Hematopoietic multipotent progenitor cell treated with erythropoietin and hydrocortisone succinate and interleukin-3 and kit ligand, for 6 days (in vitro differentiated cells): ENCODE measurements at regions not wholly inside any gene's neighbourhood (a gene's known extent, or its start where the extent isn't known, plus 50 kb on each side); places are given as distances from the start of the nearest gene placed in this dataset.

ENCODE experiments used
- DNase-seq: peaks from one replicate; pipeline ENCODE4 v3.0.0-alpha.2; 2015

- peak; percentile 30 for DNase-seq
These were observed 141.0 kb downstream of the TMEM17 start for GRCh38 chr2:62364791-62365528.

DNA sequence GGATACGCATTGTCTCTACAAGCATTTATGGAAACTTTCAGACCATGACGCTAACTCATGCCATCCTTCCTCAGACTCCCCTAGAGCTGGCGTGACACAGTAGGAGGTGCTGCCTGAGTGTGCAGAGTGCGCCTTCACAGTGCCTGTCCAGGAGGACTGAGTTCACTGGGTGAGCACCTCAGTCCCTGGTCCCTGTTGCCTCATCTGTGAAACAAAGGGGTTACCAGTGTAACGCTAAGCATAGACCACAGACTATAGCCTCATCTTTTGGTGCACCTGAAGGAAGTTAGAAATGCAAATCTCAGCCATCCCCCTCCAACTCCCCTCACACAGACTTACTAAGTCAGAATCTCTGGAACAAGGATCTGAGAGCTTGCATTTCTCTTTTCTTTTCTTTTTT, 142.8 kb downstream of the TMEM17 start:
- DNase-seq, result no peak

- DNase-seq, result no peak
These were observed 143.4 kb downstream of the TMEM17 start for GRCh38 chr2:62362561-62362960.

DNA sequence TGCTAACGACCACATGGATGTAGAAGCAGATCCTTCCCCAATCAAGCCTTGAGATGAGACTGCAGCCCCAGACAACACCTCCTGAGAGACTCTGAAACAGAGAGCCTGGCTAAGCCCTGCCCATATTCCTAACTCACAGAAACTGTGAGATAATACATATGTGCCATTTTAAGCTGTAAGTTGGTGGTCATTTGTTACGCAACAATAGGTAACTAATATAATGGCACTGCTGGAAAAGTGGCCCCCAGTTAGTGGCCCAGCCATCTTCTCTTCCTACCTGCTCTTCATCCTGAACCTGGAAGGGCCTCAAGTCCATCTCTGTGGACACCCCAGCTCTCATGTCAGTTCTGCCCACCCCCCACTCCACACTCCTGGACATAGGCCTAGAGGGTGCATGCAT, 144.0 kb downstream of the TMEM17 start:
- DNase-seq, result no peak

DNA sequence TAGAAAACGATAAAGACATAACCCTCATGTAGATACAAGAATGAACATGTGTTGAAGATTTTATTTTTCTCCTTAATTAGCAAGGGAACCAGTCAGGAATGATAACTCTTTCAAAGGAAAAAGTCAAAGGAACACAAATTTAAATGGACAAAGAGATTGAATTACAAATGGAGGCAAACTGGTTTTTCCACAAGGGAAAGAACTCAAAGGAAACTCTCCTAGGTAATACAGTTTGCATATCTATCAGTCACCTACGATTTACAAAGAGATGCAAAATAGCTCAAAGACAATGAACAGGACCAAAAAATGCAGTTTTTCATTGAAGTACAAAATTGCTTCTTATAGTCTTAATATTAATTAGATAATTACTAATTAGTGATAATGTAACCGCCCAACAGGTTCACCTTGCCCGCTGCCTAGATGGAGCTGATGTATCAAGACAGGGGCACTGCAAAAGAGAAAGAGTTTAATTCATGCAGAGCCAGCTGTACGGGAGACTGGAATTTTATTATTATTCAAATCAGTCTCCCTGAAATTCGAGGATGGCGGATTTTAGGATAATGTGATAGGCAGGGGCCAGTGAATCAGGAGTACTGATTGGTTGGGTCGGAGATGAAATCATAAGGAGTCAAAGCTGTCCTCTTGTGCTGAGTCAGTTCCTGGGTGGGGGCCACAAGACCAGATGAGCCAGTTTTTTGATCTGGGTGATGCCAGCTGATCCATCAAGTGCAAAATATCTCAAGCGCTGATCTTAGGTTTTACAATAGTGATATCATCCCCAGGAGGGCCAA, 151.0 kb downstream of the TMEM17 start:
- no peak for DNase-seq

GRCh38 chr2:62352031-62352430, 154.0 kb downstream of the TMEM17 start:
- DNase-seq, result no peak

- no peak for DNase-seq
These were observed 153.9 kb downstream of the B3GNT2 start for GRCh38 chr2:62349788-62350187.

- no peak for DNase-seq
These were observed 152.8 kb downstream of the B3GNT2 start for GRCh38 chr2:62348700-62349099.

- DNase-seq, result no peak
These were observed 151.8 kb downstream of the B3GNT2 start for GRCh38 chr2:62347563-62348270.

DNA sequence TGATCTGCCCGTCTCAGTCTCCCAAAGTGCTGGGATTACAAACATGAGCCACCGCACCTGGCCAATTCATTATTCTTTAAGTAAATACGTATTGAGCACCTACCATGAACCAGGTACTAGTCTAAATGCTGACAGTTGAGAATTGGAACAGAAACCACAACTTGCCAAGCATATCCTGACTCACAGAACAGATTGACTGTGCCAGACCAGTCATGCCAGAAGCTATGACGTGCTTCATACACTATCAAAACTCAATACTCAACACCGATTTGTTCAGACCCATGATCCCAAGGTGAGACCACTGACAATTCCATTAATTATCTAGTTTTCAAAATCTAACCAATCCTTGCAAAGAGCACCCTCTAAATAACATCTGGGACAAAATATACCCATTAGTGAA, 148.6 kb downstream of the B3GNT2 start:
- no peak for DNase-seq

- peak; percentile 50 for DNase-seq
These were observed 147.9 kb downstream of the B3GNT2 start for GRCh38 chr2:62343636-62344337.

GRCh38 chr2:62343206-62343605, 147.3 kb downstream of the B3GNT2 start:
- peak; percentile 78 for DNase-seq

DNA sequence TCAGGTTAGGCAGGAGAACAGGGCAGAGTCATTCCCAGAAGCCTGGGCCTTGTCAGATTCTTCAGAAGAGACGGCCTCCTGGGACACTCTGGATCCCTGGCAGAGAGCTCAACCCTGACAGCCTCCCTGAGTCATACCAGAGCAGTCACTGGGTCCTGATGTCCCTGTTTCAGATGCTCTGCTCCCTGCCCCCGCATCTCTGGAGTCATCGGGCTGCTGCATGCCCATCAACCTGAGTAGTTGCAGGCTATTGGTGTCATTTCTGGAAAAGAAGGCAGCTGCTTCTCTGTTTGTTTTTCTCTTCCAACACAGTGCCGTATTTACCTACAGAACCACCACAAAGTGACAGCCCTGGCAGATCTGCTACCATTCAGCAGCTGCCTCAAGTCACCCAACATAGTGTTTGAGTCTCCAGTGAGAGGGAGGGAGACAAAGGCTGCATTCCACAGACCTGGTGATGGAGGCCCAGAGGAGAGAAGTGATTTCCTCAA, 145.1 kb downstream of the B3GNT2 start:
- DNase-seq, result no peak

DNA sequence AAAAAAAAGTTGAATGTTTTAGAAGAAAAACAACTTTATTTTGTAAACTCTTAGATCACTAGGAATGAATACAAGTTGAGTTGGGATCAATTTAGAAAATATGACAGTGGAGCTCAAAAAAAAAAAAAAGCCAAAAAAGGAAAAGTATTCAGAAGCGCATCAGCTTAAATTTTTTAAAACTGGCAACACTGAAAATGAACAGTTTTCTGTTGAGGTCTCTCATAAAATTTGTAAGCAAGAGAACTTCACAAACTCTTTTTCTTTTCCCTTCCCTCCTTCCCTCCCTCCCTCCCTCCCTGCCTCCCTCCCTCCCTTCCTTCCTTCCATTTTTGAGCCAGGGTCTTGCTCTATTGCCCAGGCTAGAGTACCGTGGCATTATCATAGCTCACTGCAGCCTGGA, 143.9 kb downstream of the B3GNT2 start:
- DNase-seq, result no peak

DNA sequence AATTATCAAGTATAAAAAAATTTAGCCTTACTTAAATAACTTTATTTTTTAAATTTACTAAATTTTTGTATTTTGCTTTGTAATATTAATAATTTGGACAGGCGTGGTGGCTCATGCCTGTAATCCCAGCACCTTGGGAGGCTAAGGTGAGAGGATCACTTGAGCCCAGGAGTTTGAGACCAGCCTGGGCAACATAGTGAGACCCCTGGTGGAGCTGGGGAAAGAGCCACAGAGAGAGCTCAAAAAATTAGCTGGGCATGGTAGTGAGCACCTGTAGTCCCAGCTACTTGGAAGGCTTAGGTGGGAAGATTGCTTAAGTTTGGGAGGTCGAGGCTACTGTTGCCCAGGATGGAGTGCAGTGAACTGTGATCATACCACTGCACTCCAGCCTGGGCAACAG, 143.5 kb downstream of the B3GNT2 start:
- no peak for DNase-seq

DNA sequence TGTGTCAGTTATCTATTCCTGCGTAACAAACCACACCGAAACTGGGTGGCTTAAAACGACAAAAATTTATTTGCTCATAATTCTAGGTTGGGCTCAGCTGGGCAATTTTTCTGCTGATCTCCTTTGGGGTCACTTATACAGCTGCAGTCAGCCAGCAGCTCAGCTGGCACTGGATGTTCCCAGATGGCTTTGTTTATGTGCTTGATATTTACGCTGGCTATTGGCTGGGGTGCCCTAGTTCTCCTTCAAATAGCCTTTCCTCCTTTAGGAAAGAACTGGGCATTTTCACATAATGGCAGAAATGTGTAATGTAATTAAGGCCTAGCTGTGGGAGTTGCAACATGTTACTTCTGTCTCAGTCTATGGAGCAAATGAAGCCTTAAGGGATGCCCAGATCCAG, 142.2 kb downstream of the B3GNT2 start:
- no peak for DNase-seq

- DNase-seq, result no peak
These were observed 141.5 kb downstream of the B3GNT2 start for GRCh38 chr2:62337403-62337802.

DNA sequence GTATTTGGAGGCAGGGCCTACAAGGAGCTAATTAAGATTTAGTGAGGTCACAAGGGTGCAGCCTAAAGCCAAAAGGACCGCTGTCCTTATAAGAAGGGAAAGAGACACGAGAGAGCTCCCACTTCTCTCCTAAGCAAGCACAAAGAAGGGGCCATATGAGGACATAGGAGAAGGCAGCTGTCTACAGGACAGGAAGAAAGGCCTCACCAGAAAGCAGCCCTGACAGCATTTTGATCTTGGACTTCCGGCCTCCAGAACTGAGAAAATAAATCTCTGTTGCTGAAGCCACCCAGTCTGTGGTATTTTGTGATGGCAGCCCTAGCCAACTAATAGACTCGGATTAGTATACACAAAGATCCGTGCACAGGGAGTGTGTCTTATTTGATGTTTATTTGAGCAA, 139.7 kb downstream of the B3GNT2 start:
- no peak for DNase-seq

DNA sequence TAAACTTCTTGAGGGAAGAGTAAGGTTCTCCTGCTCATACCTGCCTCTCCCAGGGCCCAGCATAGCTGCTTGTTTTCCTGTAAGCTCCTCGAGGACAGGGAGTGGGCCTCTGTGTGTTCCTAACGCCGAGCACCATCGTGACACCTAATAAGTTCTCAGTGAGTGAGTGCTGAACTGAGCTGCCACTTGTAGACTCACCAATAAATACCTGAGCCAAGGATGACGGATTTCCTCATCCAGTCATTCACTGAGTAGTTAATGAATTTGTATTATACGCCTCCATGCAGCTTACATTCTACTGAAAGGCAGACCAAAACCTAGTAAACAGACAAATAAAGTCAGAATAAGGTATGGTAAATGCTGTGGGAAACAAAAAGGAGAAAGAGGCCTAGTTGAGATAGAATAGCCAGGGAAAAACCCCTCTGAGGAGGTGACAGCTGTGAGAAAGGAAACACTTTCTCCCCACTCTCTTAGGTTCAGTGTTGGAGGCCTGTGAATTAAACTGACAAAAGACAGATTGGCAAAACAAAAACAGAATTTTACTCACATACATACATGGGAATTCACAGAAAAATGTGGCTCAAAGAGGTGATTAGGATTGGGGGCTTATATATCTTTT, 138.6 kb downstream of the B3GNT2 start:
- DNase-seq, result no peak

DNA sequence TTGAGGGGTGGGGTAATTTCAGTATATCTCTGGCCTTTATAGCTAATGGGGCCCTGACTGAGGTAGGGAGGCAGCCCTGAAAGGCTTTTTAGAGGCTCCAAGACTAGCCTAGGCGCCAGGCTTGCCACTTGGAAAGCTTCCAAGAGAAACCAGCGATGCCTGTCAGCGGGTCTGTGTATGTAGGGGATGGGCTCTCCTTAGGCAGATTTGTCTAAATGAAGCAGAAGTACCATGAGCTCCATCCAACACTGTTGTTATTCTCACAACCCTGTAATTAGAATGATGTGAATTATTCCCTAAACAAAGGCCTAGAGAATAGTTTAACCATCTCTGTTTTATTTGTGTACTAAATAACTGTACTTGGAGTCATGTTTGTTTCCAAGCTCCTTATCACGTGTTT, 138.1 kb downstream of the B3GNT2 start:
- peak; percentile 71 for DNase-seq

DNA sequence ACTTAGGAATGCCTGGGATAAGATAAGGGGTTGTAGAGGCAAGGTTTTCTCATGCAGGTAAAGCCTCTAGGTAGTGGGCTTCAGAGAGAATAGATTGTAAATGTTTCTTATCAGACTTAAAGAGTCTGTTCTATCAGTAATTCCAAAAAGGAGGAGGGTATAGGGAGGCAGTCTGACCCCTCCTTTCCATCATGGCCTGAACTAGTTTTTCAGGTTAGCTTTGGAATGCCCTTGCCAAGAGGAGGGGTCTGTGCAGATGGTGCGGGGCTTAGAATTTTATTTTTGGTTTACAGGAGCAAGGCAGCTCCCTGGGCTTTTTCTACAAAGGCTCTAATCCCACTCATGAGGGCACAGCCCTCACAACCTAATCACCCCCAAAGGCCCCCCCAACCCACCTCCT, 135.0 kb downstream of the B3GNT2 start:
- DNase-seq, result no peak

DNA sequence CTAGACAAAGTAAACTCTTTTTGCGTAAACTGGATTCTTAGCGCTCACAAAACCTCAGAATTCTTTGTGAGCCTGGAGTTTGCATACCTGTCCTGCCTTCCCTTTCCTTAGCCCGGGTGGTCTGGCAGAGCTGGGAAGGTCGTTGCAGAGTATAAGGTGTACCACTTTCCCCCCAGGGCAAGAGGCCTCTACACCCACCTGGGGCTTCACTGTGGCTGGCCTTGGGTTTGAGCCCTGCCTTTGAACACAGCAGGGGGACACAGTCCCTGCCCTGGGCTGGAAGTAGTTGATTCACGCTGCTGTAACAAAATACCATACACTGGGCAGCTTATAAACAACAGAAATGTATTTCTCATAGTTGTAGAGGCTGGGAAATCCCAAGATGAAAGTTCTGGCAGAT, 133.9 kb downstream of the B3GNT2 start:
- DNase-seq, result no peak

- no peak for DNase-seq
These were observed 130.8 kb downstream of the B3GNT2 start for GRCh38 chr2:62326735-62327134.
